GM10266 (cell line): ENCODE measurements at regions not wholly inside any gene's neighbourhood (a gene's known extent, or its start where the extent isn't known, plus 50 kb on each side); places are given as distances from the start of the nearest gene placed in this dataset.
"Not testable (repeated sequence)": the region's sequence is repeated elsewhere in the genome, so short reads cannot be mapped to it uniquely, and the experiment has no call there.

Experiments used
- DNase-seq: peaks from one replicate; pipeline ENCODE4 v3.0.0; 2012; ENCODE audit errors: extremely low spot score
- TF ChIP-seq, protein P1 (sequence below): IDR thresholded peaks from 2 replicates; pipeline ENCODE4 v1.5.1; 2012; ENCODE audit warnings: mild to moderate bottlenecking, low read depth; ENCODE audit not compliant: control insufficient read depth, insufficient read depth; ENCODE audit errors: missing control alignments

DNA sequence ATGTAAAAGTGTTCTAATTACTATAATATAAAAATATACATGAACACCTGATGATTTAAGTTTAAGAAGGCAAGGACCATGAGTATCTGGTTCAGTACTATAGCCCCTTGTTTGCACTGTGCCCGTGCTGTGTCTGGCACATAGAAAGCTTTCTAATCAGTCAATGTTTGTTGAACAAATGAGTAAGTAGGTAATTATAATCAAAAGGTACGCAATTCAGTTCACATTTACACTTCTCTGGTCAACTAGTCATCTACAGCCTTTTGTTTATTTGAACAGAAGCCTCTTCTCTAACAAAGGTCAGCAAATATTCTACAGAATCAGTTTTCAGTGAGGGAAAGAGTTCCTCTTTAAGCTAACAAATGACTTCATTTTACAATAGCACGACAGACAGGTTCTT, 523.3 kb downstream of the SMARCA1 start:
- TF ChIP-seq, protein P1, sequence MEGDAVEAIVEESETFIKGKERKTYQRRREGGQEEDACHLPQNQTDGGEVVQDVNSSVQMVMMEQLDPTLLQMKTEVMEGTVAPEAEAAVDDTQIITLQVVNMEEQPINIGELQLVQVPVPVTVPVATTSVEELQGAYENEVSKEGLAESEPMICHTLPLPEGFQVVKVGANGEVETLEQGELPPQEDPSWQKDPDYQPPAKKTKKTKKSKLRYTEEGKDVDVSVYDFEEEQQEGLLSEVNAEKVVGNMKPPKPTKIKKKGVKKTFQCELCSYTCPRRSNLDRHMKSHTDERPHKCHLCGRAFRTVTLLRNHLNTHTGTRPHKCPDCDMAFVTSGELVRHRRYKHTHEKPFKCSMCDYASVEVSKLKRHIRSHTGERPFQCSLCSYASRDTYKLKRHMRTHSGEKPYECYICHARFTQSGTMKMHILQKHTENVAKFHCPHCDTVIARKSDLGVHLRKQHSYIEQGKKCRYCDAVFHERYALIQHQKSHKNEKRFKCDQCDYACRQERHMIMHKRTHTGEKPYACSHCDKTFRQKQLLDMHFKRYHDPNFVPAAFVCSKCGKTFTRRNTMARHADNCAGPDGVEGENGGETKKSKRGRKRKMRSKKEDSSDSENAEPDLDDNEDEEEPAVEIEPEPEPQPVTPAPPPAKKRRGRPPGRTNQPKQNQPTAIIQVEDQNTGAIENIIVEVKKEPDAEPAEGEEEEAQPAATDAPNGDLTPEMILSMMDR = no peak
- DNase-seq = no peak

- DNase-seq = no peak
- TF ChIP-seq, protein P1 = no peak
Measured at GRCh38 chrX:128992107-128992971, 531.0 kb downstream of the SMARCA1 start.

GRCh38 chrX:128975745-128976144, 547.5 kb downstream of the SMARCA1 start:
- DNase-seq = peak; percentile 16
- TF ChIP-seq, protein P1 = peak; percentile 47

GRCh38 chrX:128973033-128973432, 550.3 kb downstream of the SMARCA1 start:
- TF ChIP-seq, protein P1 = no peak

GRCh38 chrX:128961290-128961689, 562.0 kb downstream of the SMARCA1 start:
- TF ChIP-seq, protein P1 = no peak
- DNase-seq = no peak

More at GRCh38 chrX:128973033-128973432, 550.3 kb downstream of the SMARCA1 start:
- no peak for DNase-seq

- DNase-seq = not testable (repeated sequence)
Measured at GRCh38 chrX:128954697-128955096, 568.6 kb downstream of the SMARCA1 start.

GRCh38 chrX:128931071-128931470, 592.2 kb downstream of the SMARCA1 start:
- TF ChIP-seq, protein P1 = no peak
- DNase-seq = no peak
